ENCODE measurements at regions not wholly inside any gene's neighbourhood (a gene's known extent, or its start where the extent isn't known, plus 50 kb on each side); places are given as distances from the start of the nearest gene placed in this dataset.
"Not testable (repeated sequence)": the region's sequence is repeated elsewhere in the genome, so short reads cannot be mapped to it uniquely, and the experiment has no call there.

DNA sequence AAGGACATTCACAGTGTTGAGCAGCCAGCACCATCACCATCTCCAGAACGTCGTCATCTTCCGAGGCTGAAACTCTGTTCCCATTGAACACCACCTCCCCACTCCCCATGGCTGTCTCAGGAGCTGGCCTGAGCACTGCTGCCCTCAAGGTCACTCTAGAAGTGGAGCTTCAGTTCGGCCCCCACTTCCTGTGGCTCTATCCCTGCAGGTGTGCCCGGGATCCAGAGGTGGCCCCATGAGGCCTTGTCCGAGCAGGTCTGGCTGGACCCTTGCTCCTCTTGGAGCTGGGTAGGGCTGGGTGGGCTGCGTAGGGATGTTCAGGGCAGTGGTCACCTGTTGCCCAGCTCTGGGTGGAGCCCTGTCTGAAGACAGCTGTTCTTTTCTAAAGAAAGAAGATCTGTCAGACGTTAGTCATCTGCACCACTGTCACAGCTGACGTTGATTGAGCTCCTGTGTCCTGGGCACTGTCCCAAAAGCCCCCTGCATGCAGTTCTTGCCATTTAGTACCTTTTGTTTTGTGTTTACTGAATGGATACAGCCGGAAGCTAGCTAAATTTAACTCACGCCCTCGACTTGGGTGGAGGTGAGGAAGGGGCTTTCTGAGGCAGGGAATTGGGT lies 75.5 kb upstream of the CLDN5 start:
- ATAC-seq (no peak), DNase-seq (ENCODE audit: low read depth, low spot score) (no peak)
- no peaks in the 10 kb centered on the region for H3K27me3 ChIP-seq (ENCODE audit: control insufficient read depth, insufficient read depth, low read length)
- POLR2A ChIA-PET = no interaction called here
- CTCF ChIA-PET = no interaction called here
- in situ Hi-C loops (cut with HindIII; ENCODE audit: low pct_unique_long_range_greater_than_20kb, low sequenced_read_pairs) = no loop called here
- no peaks in the 10 kb centered on the region for H3K4me1 ChIP-seq (ENCODE audit: control insufficient read depth, insufficient read depth, low read length)
- intact Hi-C loops (cut with micrococcal nuclease; ENCODE audit: unreplicated experiment) = no loop called here
- H3K36me3 ChIP-seq (ENCODE audit: control insufficient read depth, insufficient read depth, low read length) = no peaks in the 10 kb centered on the region
- no peak overlapping the region for H3K27ac ChIP-seq (ENCODE audit: low read length)
- no TSS peak for BruUV-seq (replicated peaks)
- TF ChIP-seq POLR2AphosphoS5 (IDR thresholded peaks at IDR 0.05; ENCODE audit: low read depth, low read length) = no peak
- TF ChIP-seq SIN3A (IDR thresholded peaks at IDR 0.05; ENCODE audit: borderline replicate concordance, insufficient read depth, low read depth, low read length) = no peak
- no peak for TF ChIP-seq TCF7L2 (IDR thresholded peaks at IDR 0.05; ENCODE audit: low read depth, low read length)
- TF ChIP-seq, protein P1, sequence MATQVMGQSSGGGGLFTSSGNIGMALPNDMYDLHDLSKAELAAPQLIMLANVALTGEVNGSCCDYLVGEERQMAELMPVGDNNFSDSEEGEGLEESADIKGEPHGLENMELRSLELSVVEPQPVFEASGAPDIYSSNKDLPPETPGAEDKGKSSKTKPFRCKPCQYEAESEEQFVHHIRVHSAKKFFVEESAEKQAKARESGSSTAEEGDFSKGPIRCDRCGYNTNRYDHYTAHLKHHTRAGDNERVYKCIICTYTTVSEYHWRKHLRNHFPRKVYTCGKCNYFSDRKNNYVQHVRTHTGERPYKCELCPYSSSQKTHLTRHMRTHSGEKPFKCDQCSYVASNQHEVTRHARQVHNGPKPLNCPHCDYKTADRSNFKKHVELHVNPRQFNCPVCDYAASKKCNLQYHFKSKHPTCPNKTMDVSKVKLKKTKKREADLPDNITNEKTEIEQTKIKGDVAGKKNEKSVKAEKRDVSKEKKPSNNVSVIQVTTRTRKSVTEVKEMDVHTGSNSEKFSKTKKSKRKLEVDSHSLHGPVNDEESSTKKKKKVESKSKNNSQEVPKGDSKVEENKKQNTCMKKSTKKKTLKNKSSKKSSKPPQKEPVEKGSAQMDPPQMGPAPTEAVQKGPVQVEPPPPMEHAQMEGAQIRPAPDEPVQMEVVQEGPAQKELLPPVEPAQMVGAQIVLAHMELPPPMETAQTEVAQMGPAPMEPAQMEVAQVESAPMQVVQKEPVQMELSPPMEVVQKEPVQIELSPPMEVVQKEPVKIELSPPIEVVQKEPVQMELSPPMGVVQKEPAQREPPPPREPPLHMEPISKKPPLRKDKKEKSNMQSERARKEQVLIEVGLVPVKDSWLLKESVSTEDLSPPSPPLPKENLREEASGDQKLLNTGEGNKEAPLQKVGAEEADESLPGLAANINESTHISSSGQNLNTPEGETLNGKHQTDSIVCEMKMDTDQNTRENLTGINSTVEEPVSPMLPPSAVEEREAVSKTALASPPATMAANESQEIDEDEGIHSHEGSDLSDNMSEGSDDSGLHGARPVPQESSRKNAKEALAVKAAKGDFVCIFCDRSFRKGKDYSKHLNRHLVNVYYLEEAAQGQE (IDR thresholded peaks at IDR 0.05; ENCODE audit: insufficient read depth in 1 of 2, low read depth in 2 of 2, low read length in 1 of 2) = no peak
- TF ChIP-seq, protein P2, sequence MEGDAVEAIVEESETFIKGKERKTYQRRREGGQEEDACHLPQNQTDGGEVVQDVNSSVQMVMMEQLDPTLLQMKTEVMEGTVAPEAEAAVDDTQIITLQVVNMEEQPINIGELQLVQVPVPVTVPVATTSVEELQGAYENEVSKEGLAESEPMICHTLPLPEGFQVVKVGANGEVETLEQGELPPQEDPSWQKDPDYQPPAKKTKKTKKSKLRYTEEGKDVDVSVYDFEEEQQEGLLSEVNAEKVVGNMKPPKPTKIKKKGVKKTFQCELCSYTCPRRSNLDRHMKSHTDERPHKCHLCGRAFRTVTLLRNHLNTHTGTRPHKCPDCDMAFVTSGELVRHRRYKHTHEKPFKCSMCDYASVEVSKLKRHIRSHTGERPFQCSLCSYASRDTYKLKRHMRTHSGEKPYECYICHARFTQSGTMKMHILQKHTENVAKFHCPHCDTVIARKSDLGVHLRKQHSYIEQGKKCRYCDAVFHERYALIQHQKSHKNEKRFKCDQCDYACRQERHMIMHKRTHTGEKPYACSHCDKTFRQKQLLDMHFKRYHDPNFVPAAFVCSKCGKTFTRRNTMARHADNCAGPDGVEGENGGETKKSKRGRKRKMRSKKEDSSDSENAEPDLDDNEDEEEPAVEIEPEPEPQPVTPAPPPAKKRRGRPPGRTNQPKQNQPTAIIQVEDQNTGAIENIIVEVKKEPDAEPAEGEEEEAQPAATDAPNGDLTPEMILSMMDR (IDR thresholded peaks at IDR 0.05) = no peak
- no peaks in the 10 kb centered on the region for H3K9me3 ChIP-seq (ENCODE audit: control insufficient read depth, insufficient read depth, low read depth, low read length)
- no peak overlapping the region for H3K4me3 ChIP-seq (ENCODE audit: low read depth in 2 of 2, low read length in 2 of 2)

DNA sequence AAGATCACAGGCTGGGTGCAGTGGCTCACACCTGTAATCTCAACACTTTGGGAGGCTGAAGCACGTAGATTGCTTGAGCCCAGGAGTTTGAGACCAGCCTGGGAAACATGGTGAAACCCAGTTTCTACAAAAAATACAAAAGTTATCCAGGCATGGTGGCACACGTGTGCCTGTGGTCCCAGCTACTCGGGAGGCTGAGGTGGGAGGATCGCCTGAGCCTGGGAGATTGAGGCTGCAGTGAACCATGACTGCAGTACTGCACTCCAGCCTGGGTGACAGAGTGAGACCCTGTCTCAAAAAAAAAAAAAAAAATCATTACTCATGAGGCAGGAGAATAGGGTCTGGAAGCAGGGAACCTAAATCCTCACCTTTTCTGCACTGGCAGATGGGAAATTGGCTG lies 79.1 kb upstream of the CLDN5 start:
- BruUV-seq (replicated peaks); H3K36me3 ChIP-seq (ENCODE audit: control insufficient read depth, insufficient read depth, low read length); ATAC-seq; H3K27ac ChIP-seq (ENCODE audit: low read length); intact Hi-C loops (cut with micrococcal nuclease; ENCODE audit: unreplicated experiment); H3K9me3 ChIP-seq (ENCODE audit: control insufficient read depth, insufficient read depth, low read depth, low read length); POLR2A ChIA-PET; CTCF ChIA-PET; H3K27me3 ChIP-seq (ENCODE audit: control insufficient read depth, insufficient read depth, low read length); DNase-seq (ENCODE audit: low read depth, low spot score); H3K4me3 ChIP-seq (ENCODE audit: low read depth in 2 of 2, low read length in 2 of 2); H3K4me1 ChIP-seq (ENCODE audit: control insufficient read depth, insufficient read depth, low read length); in situ Hi-C loops (cut with HindIII; ENCODE audit: low pct_unique_long_range_greater_than_20kb, low sequenced_read_pairs): not testable (repeated sequence)

DNA sequence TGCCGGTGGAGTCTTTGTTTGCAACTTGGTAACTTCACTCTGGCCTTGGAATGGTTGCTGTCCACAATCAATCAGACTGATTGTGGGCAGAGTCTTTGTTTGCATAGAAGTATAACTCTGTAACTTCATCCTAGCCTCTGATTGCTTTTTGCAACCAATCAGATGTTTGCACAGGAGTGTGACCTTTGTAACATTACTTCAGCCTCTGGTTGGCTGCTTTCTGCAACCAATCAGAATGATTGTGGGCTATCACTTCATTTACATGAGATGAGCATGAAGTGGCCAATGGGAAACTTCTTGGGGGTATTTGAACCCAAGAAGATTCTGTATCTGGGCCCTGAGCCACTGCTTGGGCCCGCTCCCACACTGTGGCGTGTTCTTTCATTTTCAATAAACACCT lies 79.6 kb upstream of the CLDN5 start:
- no peak for ATAC-seq
- no peak overlapping the region for H3K4me3 ChIP-seq (ENCODE audit: low read depth in 2 of 2, low read length in 2 of 2)
- intact Hi-C loops (cut with micrococcal nuclease; ENCODE audit: unreplicated experiment) = no loop called here
- no peak overlapping the region for H3K27ac ChIP-seq (ENCODE audit: low read length)
- ChIA-PET CTCF (no interaction called here), POLR2A (no interaction called here)
- H3K27me3 ChIP-seq (ENCODE audit: control insufficient read depth, insufficient read depth, low read length) = no peaks in the 10 kb centered on the region
- TF ChIP-seq TCF7L2 (IDR thresholded peaks at IDR 0.05; ENCODE audit: low read depth, low read length) = no peak
- TF ChIP-seq POLR2AphosphoS5 (IDR thresholded peaks at IDR 0.05; ENCODE audit: low read depth, low read length) = no peak
- no peak for TF ChIP-seq SIN3A (IDR thresholded peaks at IDR 0.05; ENCODE audit: borderline replicate concordance, insufficient read depth, low read depth, low read length)
- TF ChIP-seq, protein P1 (IDR thresholded peaks at IDR 0.05; ENCODE audit: insufficient read depth in 1 of 2, low read depth in 2 of 2, low read length in 1 of 2) = no peak
- TF ChIP-seq, protein P2 (IDR thresholded peaks at IDR 0.05) = no peak
- H3K4me1 ChIP-seq (ENCODE audit: control insufficient read depth, insufficient read depth, low read length) = no peaks in the 10 kb centered on the region
- no peaks in the 10 kb centered on the region for H3K9me3 ChIP-seq (ENCODE audit: control insufficient read depth, insufficient read depth, low read depth, low read length)
- BruUV-seq (replicated peaks) = no TSS peak
- H3K36me3 ChIP-seq (ENCODE audit: control insufficient read depth, insufficient read depth, low read length) = no peaks in the 10 kb centered on the region
- in situ Hi-C loops (cut with HindIII; ENCODE audit: low pct_unique_long_range_greater_than_20kb, low sequenced_read_pairs) = no loop called here
- no peak for DNase-seq (ENCODE audit: low read depth, low spot score)

Measured in Panc1 (cell line).